Mesenchymal stem cell (in vitro differentiated cells and primary cell): ENCODE measurements at regions not wholly inside any gene's neighbourhood (a gene's known extent, or its start where the extent isn't known, plus 50 kb on each side); places are given as distances from the start of the nearest gene placed in this dataset.

Experiments used
- DNase-seq: peaks from one replicate; pipeline ENCODE4 v3.0.0-alpha.2; 2013
- H2AFZ ChIP-seq: one replicate; pipeline ENCODE4 v1.6.1; 2013; ENCODE audit warnings: low read depth, mild to moderate bottlenecking, control low read depth, inconsistent platforms, low read length, moderate library complexity
- H2AK5ac ChIP-seq: 2 replicates; pipeline ENCODE4 v1.6.1; 2013; ENCODE audit warnings: low read length, moderate library complexity, mild to moderate bottlenecking, inconsistent platforms; ENCODE audit not compliant: severe bottlenecking
- H2BK120ac ChIP-seq: one replicate; pipeline ENCODE4 v1.6.1; 2013; ENCODE audit warnings: low read depth, mild to moderate bottlenecking, inconsistent platforms, low read length, moderate library complexity
- H2BK12ac ChIP-seq, 2 experiments: one replicate each; pipeline ENCODE4 v1.6.1; 2013; ENCODE audit warnings: inconsistent platforms in 2 of 2, low read length in 2 of 2, mild to moderate bottlenecking in 2 of 2, moderate library complexity in 2 of 2, control low read depth in 1 of 2
- H2BK15ac ChIP-seq: one replicate; pipeline ENCODE4 v1.6.1; 2013; ENCODE audit warnings: mild to moderate bottlenecking, low read depth, inconsistent platforms; ENCODE audit not compliant: poor library complexity, severe bottlenecking
- H2BK5ac ChIP-seq: 2 replicates; pipeline ENCODE4 v1.6.1; 2013; ENCODE audit warnings: low read depth, mild to moderate bottlenecking, low read length, control low read depth, inconsistent platforms; ENCODE audit not compliant: poor library complexity, severe bottlenecking
- H3K14ac ChIP-seq, 2 experiments: one replicate each; pipeline ENCODE4 v1.6.1; 2013; ENCODE audit warnings: inconsistent platforms in 2 of 2, low read length in 2 of 2, control low read depth in 1 of 2, mild to moderate bottlenecking in 1 of 2, moderate library complexity in 1 of 2
- H3K18ac ChIP-seq, 2 experiments: one replicate each; pipeline ENCODE4 v1.6.1; 2013; ENCODE audit warnings: inconsistent platforms in 2 of 2, low read length in 2 of 2, control low read depth in 1 of 2, low read depth in 1 of 2, mild to moderate bottlenecking in 1 of 2
- H3K23ac ChIP-seq, 2 experiments: one replicate each; pipeline ENCODE4 v1.6.1; 2013; ENCODE audit warnings: inconsistent platforms in 2 of 2, low read length in 2 of 2, mild to moderate bottlenecking in 2 of 2, moderate library complexity in 2 of 2, control low read depth in 1 of 2
- H3K27ac ChIP-seq: 2 replicates; pipeline ENCODE4 v1.5.1; 2013; ENCODE audit warnings: mild to moderate bottlenecking, moderate library complexity, low read length, control low read depth, inconsistent platforms; ENCODE audit not compliant: poor library complexity, severe bottlenecking
- H3K27me3 ChIP-seq, 2 experiments: 2 replicates each; pipeline versions ENCODE4 v1.6.1 to v1.7.0; 2013; ENCODE audit warnings: low read length in 2 of 2, mild to moderate bottlenecking in 2 of 2, moderate library complexity in 2 of 2, control low read depth in 1 of 2, inconsistent platforms in 1 of 2; ENCODE audit not compliant: control insufficient read depth in 1 of 2, insufficient read depth in 1 of 2
- H3K36me3 ChIP-seq, 2 experiments: 2 replicates each; pipeline versions ENCODE4 v1.6.1 to v1.7.0; 2013; ENCODE audit warnings: low read length in 2 of 2, control low read depth in 1 of 2, inconsistent platforms in 1 of 2, low read depth in 1 of 2, mild to moderate bottlenecking in 1 of 2; ENCODE audit not compliant: insufficient read depth in 2 of 2, control insufficient read depth in 1 of 2
- H3K4ac ChIP-seq, 2 experiments: one replicate each; pipeline ENCODE4 v1.6.1; 2013; ENCODE audit warnings: inconsistent platforms in 2 of 2, low read length in 2 of 2, mild to moderate bottlenecking in 2 of 2, moderate library complexity in 2 of 2, control low read depth in 1 of 2, low read depth in 1 of 2
- H3K4me1 ChIP-seq: 2 replicates; pipeline ENCODE4 v1.6.1; 2013; ENCODE audit warnings: low read depth, low read length, control low read depth; ENCODE audit not compliant: control insufficient read depth, insufficient read depth
- H3K4me2 ChIP-seq: 2 replicates; pipeline ENCODE4 v1.6.1; 2013; ENCODE audit warnings: low read length, mild to moderate bottlenecking, inconsistent platforms; ENCODE audit not compliant: poor library complexity, severe bottlenecking
- H3K4me3 ChIP-seq, 2 experiments: 2 replicates each; pipeline versions ENCODE4 v1.5.1 to v1.7.0; 2013; ENCODE audit warnings: low read length in 2 of 2, mild to moderate bottlenecking in 2 of 2, control low read depth in 1 of 2, low read depth in 1 of 2; ENCODE audit not compliant: insufficient read depth in 1 of 2
- H3K79me1 ChIP-seq: replicated peaks from 2 replicates; pipeline ENCODE4 v1.6.1; 2013; ENCODE audit warnings: mild to moderate bottlenecking, control low read depth, low read length, inconsistent platforms; ENCODE audit not compliant: poor library complexity, severe bottlenecking
- H3K9ac ChIP-seq: 2 replicates; pipeline ENCODE4 v1.7.0; 2013; ENCODE audit warnings: mild to moderate bottlenecking, low read length, moderate library complexity
- H3K9me3 ChIP-seq: 2 replicates; pipeline ENCODE4 v1.7.0; 2013; ENCODE audit warnings: mild to moderate bottlenecking, low read length; ENCODE audit not compliant: control insufficient read depth
- H4K8ac ChIP-seq: one replicate; pipeline ENCODE4 v1.6.1; 2013; ENCODE audit warnings: inconsistent platforms, mild to moderate bottlenecking, low read length, moderate library complexity
- H4K91ac ChIP-seq: one replicate; pipeline ENCODE4 v1.6.1; 2013; ENCODE audit warnings: mild to moderate bottlenecking, low read length, inconsistent platforms
- WGBS: methylation state at CpG from one replicate; pipeline ENCODE4 v1.1.7; 2013; ENCODE audit warnings: mixed read lengths; 5-methylcytosine and 5-hydroxymethylcytosine counted together

DNA sequence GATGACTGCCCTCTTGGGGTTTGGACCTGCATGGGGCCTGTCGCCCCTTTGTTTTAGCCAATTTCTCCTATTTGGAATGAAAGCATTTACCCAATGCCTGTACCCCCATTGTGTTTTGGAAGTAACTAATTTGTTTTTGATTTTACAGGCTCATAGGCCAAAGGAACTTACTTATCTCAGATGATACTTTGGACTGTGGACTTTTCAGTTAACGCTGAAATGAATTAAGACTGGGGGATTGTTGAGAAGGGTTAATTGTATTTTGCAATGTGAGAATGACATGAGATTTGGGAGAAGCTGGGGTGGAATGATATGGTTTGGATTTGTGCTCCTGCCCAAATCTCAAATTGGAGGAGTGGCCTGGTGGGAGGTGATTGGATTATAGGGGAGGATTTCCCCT lies 185.8 kb upstream of the PHYHIPL start:
- H3K4me3 ChIP-seq, result no peak overlapping the region
- DNase-seq, result no peak
- no peaks in the 10 kb centered on the region for H3K27me3 ChIP-seq
- H2BK5ac ChIP-seq, result no peak overlapping the region
- no peak overlapping the region for H3K27ac ChIP-seq
- H2AK5ac ChIP-seq, result no peak overlapping the region
- no peak overlapping the region for H3K14ac ChIP-seq
- H2BK12ac ChIP-seq, result no peak overlapping the region
- H4K8ac ChIP-seq, result no peak overlapping the region
- no peak overlapping the region for H2AFZ ChIP-seq
- no peaks in the 10 kb centered on the region for H3K36me3 ChIP-seq
- H3K23ac ChIP-seq, result no peak overlapping the region
- H3K4me2 ChIP-seq, result no peak overlapping the region
- no peak overlapping the region for H2BK120ac ChIP-seq
- no peak overlapping the region for H2BK15ac ChIP-seq
- H3K4ac ChIP-seq, result no peak overlapping the region
- no peak overlapping the region for H4K91ac ChIP-seq
- no peaks in the 10 kb centered on the region for H3K9me3 ChIP-seq
- H3K18ac ChIP-seq, result no peak overlapping the region
- no peaks in the 10 kb centered on the region for H3K79me1 ChIP-seq
- 76% methylated on average over 2 of the region's 2 CpGs for WGBS
- no peak overlapping the region for H3K9ac ChIP-seq
- no peaks in the 10 kb centered on the region for H3K4me1 ChIP-seq

GRCh38 chr10:58991856-58992255 lies 184.6 kb upstream of the PHYHIPL start:
- Histone ChIP-seq H3K4me1 (no peaks in the 10 kb centered on the region), H3K14ac (no peak overlapping the region), H3K79me1 (no peaks in the 10 kb centered on the region), H3K36me3 (no peaks in the 10 kb centered on the region), H3K27me3 (no peaks in the 10 kb centered on the region), H3K18ac (no peak overlapping the region), H4K91ac (no peak overlapping the region), H2BK15ac (no peak overlapping the region), H2BK12ac (no peak overlapping the region), H2AFZ (no peak overlapping the region), H2BK5ac (no peak overlapping the region), H3K27ac (no peak overlapping the region), H3K4me3 (no peak overlapping the region), H3K9me3 (no peaks in the 10 kb centered on the region), H2AK5ac (no peak overlapping the region), H3K4ac (no peak overlapping the region), H3K4me2 (no peak overlapping the region), H3K9ac (no peak overlapping the region), H3K23ac (no peak overlapping the region), H2BK120ac (no peak overlapping the region), H4K8ac (no peak overlapping the region)
- DNase-seq, result no peak

DNA sequence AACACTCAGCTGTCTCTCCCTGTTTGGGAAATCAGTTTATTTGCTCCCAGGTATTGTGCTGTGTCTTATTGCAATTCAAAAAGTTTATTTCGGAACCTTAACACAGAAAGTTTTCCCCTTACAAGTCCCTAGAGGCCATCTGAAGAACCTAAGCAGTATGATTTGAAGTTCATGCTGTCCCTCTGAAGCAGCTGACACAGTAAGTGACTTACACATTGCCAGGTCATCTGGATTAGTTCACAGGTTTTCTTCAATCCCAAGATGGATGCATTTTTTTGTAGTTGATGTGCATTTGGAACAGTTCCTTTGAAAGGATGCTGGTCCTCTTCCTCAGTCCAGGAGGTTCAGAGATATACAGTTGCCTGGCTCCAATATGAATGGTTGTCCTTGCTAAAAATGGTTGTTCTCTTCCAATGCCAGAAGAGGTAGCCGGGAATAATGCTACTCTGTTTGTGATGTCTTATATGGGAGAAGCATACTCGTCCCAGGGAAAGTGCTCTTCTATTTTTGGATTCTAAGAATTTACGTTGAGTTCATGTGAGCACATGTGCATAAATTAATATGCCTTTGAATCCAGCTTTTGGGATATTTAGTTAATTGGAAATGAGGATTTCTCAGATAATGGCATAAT lies 183.5 kb upstream of the PHYHIPL start:
- 82% methylated on average over 4 of the region's 4 CpGs for WGBS
- H3K4ac ChIP-seq, result no peak overlapping the region
- H2BK5ac ChIP-seq, result no peak overlapping the region
- H3K18ac ChIP-seq, result no peak overlapping the region
- no peak overlapping the region for H2BK15ac ChIP-seq
- H3K79me1 ChIP-seq, result no peaks in the 10 kb centered on the region
- H3K27ac ChIP-seq, result no peak overlapping the region
- H3K4me3 ChIP-seq, result no peak overlapping the region
- H3K36me3 ChIP-seq, result no peaks in the 10 kb centered on the region
- H2AFZ ChIP-seq, result no peak overlapping the region
- H3K4me1 ChIP-seq, result no peaks in the 10 kb centered on the region
- H3K4me2 ChIP-seq, result no peak overlapping the region
- H3K23ac ChIP-seq, result no peak overlapping the region
- no peak overlapping the region for H3K14ac ChIP-seq
- no peak for DNase-seq
- no peak overlapping the region for H4K8ac ChIP-seq
- H3K27me3 ChIP-seq, result no peaks in the 10 kb centered on the region
- no peak overlapping the region for H2BK120ac ChIP-seq
- H3K9ac ChIP-seq, result no peak overlapping the region
- no peak overlapping the region for H2BK12ac ChIP-seq
- no peaks in the 10 kb centered on the region for H3K9me3 ChIP-seq
- H4K91ac ChIP-seq, result no peak overlapping the region
- H2AK5ac ChIP-seq, result no peak overlapping the region

DNA sequence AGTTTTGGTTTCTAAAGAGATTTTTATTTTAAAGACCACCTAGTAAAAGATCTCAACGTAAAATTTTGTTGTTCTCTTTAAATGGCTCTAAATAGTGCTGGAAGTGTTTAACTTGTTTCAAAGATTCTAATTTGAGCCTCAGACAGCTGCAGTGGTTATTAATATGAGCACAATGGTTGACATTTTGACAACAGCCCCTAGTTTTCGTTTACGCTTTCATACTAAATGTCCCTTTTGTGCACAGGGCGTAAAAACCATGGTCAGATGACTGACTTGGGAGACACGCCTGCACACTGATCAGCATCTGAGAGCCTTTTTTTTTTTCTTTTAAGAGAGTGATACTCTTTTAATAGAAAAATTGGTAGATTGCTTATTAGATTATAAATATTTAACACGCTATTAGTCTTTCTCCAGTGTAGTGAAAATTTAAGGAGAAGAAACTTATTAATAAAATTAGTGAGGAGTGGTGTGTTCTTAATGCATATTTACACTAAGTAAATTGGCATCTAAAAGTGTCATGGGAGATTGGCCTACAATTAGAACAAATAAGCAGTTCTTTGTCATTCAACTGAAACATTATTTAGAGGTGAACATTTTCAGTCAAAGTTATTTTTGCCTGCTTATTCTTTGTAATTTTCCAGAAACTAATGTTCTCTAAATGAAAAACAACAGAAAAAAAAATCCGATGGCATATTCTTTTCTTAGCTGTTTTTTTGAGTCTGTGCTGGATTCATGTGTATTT lies 182.8 kb upstream of the PHYHIPL start:
- no peak for DNase-seq
- Histone ChIP-seq H2BK5ac (no peak overlapping the region), H2BK15ac (no peak overlapping the region), H3K23ac (no peak overlapping the region), H4K8ac (no peak overlapping the region), H4K91ac (no peak overlapping the region), H3K14ac (no peak overlapping the region), H3K4me3 (no peak overlapping the region), H3K4ac (no peak overlapping the region), H2BK120ac (no peak overlapping the region), H3K27me3 (no peaks in the 10 kb centered on the region), H3K9me3 (no peaks in the 10 kb centered on the region), H3K79me1 (no peaks in the 10 kb centered on the region), H2AFZ (no peak overlapping the region), H3K18ac (no peak overlapping the region), H3K9ac (no peak overlapping the region), H3K4me2 (no peak overlapping the region), H3K4me1 (no peaks in the 10 kb centered on the region), H2BK12ac (no peak overlapping the region), H2AK5ac (no peak overlapping the region), H3K27ac (no peak overlapping the region), H3K36me3 (no peaks in the 10 kb centered on the region)
- WGBS, result 61% methylated on average over 5 of the region's 7 CpGs
